SK-N-MC (cell line): ENCODE measurements at regions not wholly inside any gene's neighbourhood (a gene's known extent, or its start where the extent isn't known, plus 50 kb on each side); places are given as distances from the start of the nearest gene placed in this dataset.
"Not testable (repeated sequence)": the region's sequence is repeated elsewhere in the genome, so short reads cannot be mapped to it uniquely, and the experiment has no call there.

Experiments used
- EZH2 ChIP-seq: fragments of 200-600 bp; sonication (generic); IDR thresholded peaks from one replicate; pipeline ENCODE4 v1.6.1; 2017; ENCODE audit warnings: antibody characterized with exemption
- POLR2AphosphoS5 ChIP-seq: IDR thresholded peaks from 2 replicates; pipeline ENCODE4 v1.6.1; 2012; ENCODE audit warnings: mild to moderate bottlenecking, low read depth, low read length, borderline replicate concordance

GRCh38 chr5:34188001-34188822 is 145.2 kb upstream of the C1QTNF3 start:
- TF ChIP-seq EZH2, POLR2AphosphoS5: not testable (repeated sequence)
